ENCODE measurements at regions not wholly inside any gene's neighbourhood (a gene's known extent, or its start where the extent isn't known, plus 50 kb on each side); places are given as distances from the start of the nearest gene placed in this dataset.

- no peak for TF ChIP-seq POLR2A (IDR thresholded peaks at IDR 0.05)
- no peak for TF ChIP-seq CTCF (IDR thresholded peaks at IDR 0.05)
- DNase-seq (ENCODE audit: low spot score in 2 of 2): no peak
- no peak overlapping the region for H3K4me3 ChIP-seq (ENCODE audit: low read depth, poor library complexity, severe bottlenecking)
- WGBS, 2 donors: 93 to 97% methylated on average over 15 of the region's 15 CpGs
- intact Hi-C loops (cut with DNase I; ENCODE audit: low total_unique reads): no loop called here
Observed at GRCh38 chr1:184226100-184226487, 160.7 kb upstream of the C1orf21 start.

GRCh38 chr1:184228558-184228957 is 158.3 kb upstream of the C1orf21 start:
- WGBS, 2 donors: 90 to 97% methylated on average over 2 of the region's 2 CpGs

GRCh38 chr1:184237588-184237987 is 149.2 kb upstream of the C1orf21 start:
- no peak for DNase-seq (ENCODE audit: low spot score in 2 of 2)
- 69 to 81% methylated on average over 4 of the region's 4 CpGs for WGBS, 2 donors
- intact Hi-C loops (cut with DNase I; ENCODE audit: low total_unique reads): no loop called here
- TF ChIP-seq POLR2A (IDR thresholded peaks at IDR 0.05) (no peak), CTCF (IDR thresholded peaks at IDR 0.05) (no peak)
- no peak overlapping the region for H3K4me3 ChIP-seq (ENCODE audit: low read depth, poor library complexity, severe bottlenecking)

More at GRCh38 chr1:184228558-184228957, 158.3 kb upstream of the C1orf21 start:
- no peak overlapping the region for H3K4me3 ChIP-seq (ENCODE audit: low read depth, poor library complexity, severe bottlenecking)
- intact Hi-C loops (cut with DNase I; ENCODE audit: low total_unique reads): no loop called here
- no peak for DNase-seq (ENCODE audit: low spot score in 2 of 2)
- TF ChIP-seq POLR2A (IDR thresholded peaks at IDR 0.05) (no peak), CTCF (IDR thresholded peaks at IDR 0.05) (no peak)

- no peak for DNase-seq (ENCODE audit: low spot score in 2 of 2)
- no peak for TF ChIP-seq CTCF (IDR thresholded peaks at IDR 0.05)
- intact Hi-C loops (cut with DNase I; ENCODE audit: low total_unique reads): no loop called here
- 65 to 78% methylated on average over 2 of the region's 2 CpGs for WGBS, 2 donors
- no peak overlapping the region for H3K4me3 ChIP-seq (ENCODE audit: low read depth, poor library complexity, severe bottlenecking)
Observed at GRCh38 chr1:184241446-184241845, 145.4 kb upstream of the C1orf21 start.

- DNase-seq (ENCODE audit: low spot score in 2 of 2): no peak
- 65 to 84% methylated on average over 2 of the region's 2 CpGs for WGBS, 2 donors
- intact Hi-C loops (cut with DNase I; ENCODE audit: low total_unique reads): no loop called here
- TF ChIP-seq POLR2A (IDR thresholded peaks at IDR 0.05) (no peak), CTCF (IDR thresholded peaks at IDR 0.05) (no peak)
- H3K4me3 ChIP-seq (ENCODE audit: low read depth, poor library complexity, severe bottlenecking): no peak overlapping the region
Observed at GRCh38 chr1:184242507-184242943, 144.3 kb upstream of the C1orf21 start.

- H3K4me3 ChIP-seq (ENCODE audit: low read depth, poor library complexity, severe bottlenecking): no peak overlapping the region
- WGBS, 2 donors: 89 to 92% methylated on average over 2 of the region's 2 CpGs
- TF ChIP-seq CTCF (IDR thresholded peaks at IDR 0.05): no peak
- TF ChIP-seq POLR2A (IDR thresholded peaks at IDR 0.05): no peak
- DNase-seq (ENCODE audit: low spot score in 2 of 2): no peak
- intact Hi-C loops (cut with DNase I; ENCODE audit: low total_unique reads): no loop called here
Observed at GRCh38 chr1:184244962-184245361, 141.9 kb upstream of the C1orf21 start.
